DOHH2 (cell line): ENCODE measurements at regions not wholly inside any gene's neighbourhood (a gene's known extent, or its start where the extent isn't known, plus 50 kb on each side); places are given as distances from the start of the nearest gene placed in this dataset.
A peak's percentile ranks its signal among the peaks of the same experiment; 100 is the strongest.

Experiments used
- H3F3A ChIP-seq: fragments of 200-600 bp; sonication (generic), shearing (Covaris generic); 2 replicates; pipeline ENCODE4 v1.6.0; 2016; ENCODE audit warnings: antibody characterized with exemption, mild to moderate bottlenecking; ENCODE audit not compliant: control insufficient read depth, insufficient read depth
- H3K27ac ChIP-seq: fragments of 200-600 bp; sonication (generic); 2 replicates; pipeline ENCODE4 v1.5.1; 2014; ENCODE audit warnings: low read depth, mild to moderate bottlenecking, low read length, moderate library complexity
- H3K27me3 ChIP-seq: fragments of 200-600 bp; sonication (generic); 2 replicates; pipeline ENCODE4 v1.6.1; 2014; ENCODE audit warnings: mild to moderate bottlenecking, low read length, mixed read lengths; ENCODE audit not compliant: control insufficient read depth
- H3K36me3 ChIP-seq: fragments of 200-600 bp; sonication (generic); 2 replicates; pipeline ENCODE4 v1.6.1; 2014; ENCODE audit warnings: mild to moderate bottlenecking, low read length, moderate library complexity, mixed read lengths; ENCODE audit not compliant: control insufficient read depth
- H3K4me1 ChIP-seq: fragments of 200-600 bp; sonication (generic); 2 replicates; pipeline ENCODE4 v1.6.1; 2014; ENCODE audit warnings: mild to moderate bottlenecking, low read length, mixed read lengths; ENCODE audit not compliant: control insufficient read depth
- H3K4me2 ChIP-seq: fragments of 200-600 bp; sonication (generic); 2 replicates; pipeline ENCODE4 v1.6.0; 2014; ENCODE audit warnings: mild to moderate bottlenecking, low read length, moderate library complexity
- H3K4me3 ChIP-seq: fragments of 200-600 bp; sonication (generic); 2 replicates; pipeline ENCODE4 v1.5.1; 2014; ENCODE audit warnings: mild to moderate bottlenecking, low read length, mixed read lengths
- H3K79me2 ChIP-seq: fragments of 200-600 bp; sonication (generic); 2 replicates; pipeline ENCODE4 v1.6.1; 2014; ENCODE audit warnings: mild to moderate bottlenecking, low read length, mixed read lengths; ENCODE audit not compliant: control insufficient read depth
- H3K9me2 ChIP-seq: fragments of 200-600 bp; sonication (generic); replicated peaks from 2 replicates; pipeline ENCODE4 v1.6.1; 2014; ENCODE audit warnings: mild to moderate bottlenecking, low read length, mixed read lengths; ENCODE audit not compliant: control insufficient read depth
- H3K9me3 ChIP-seq: fragments of 200-600 bp; sonication (generic); 2 replicates; pipeline ENCODE4 v1.6.1; 2014; ENCODE audit warnings: antibody characterized with exemption, low read length, mixed read lengths; ENCODE audit not compliant: control insufficient read depth, insufficient read depth
- H4K20me1 ChIP-seq: fragments of 200-600 bp; sonication (generic); 2 replicates; pipeline ENCODE4 v1.6.0; 2014; ENCODE audit warnings: low read depth, mild to moderate bottlenecking, antibody characterized with exemption, low read length, moderate library complexity; ENCODE audit not compliant: control insufficient read depth, insufficient read depth
- CTCF ChIP-seq: fragments of 200-600 bp; sonication (generic); IDR thresholded peaks from one replicate; pipeline ENCODE4 v1.5.1; 2014; ENCODE audit warnings: antibody characterized with exemption, mild to moderate bottlenecking, low read depth, low read length; ENCODE audit not compliant: poor library complexity, severe bottlenecking
- EZH2phosphoT487 ChIP-seq: fragments of 200-600 bp; sonication (generic); IDR thresholded peaks from 2 replicates; pipeline ENCODE4 v1.6.1; 2017; ENCODE audit warnings: borderline replicate concordance, mild to moderate bottlenecking, antibody characterized with exemption, low read length, moderate library complexity, mixed read lengths

- Histone ChIP-seq H3K4me1 (no peaks in the 10 kb centered on the region), H3F3A (no peaks in the 10 kb centered on the region), H3K4me3 (no peak overlapping the region), H3K36me3 (no peaks in the 10 kb centered on the region), H3K79me2 (no peaks in the 10 kb centered on the region), H4K20me1 (no peaks in the 10 kb centered on the region), H3K9me3 (no peaks in the 10 kb centered on the region), H3K27ac (no peak overlapping the region), H3K9me2 (no peaks in the 10 kb centered on the region), H3K4me2 (no peak overlapping the region), H3K27me3 (no peaks in the 10 kb centered on the region)
- TF ChIP-seq EZH2phosphoT487: no peak
- no peak for TF ChIP-seq CTCF
Observed at GRCh38 chr18:11320986-11321385, 171.6 kb upstream of the PIEZO2 start.

GRCh38 chr18:11316546-11316945 is 167.2 kb upstream of the PIEZO2 start:
- no peak for TF ChIP-seq CTCF
- TF ChIP-seq EZH2phosphoT487: no peak

GRCh38 chr18:11310476-11311086 is 161.2 kb upstream of the PIEZO2 start:
- Histone ChIP-seq H3K4me3 (no peak overlapping the region), H3F3A (no peaks in the 10 kb centered on the region), H3K27ac (no peak overlapping the region), H4K20me1 (no peaks in the 10 kb centered on the region), H3K79me2 (no peaks in the 10 kb centered on the region), H3K9me2 (no peaks in the 10 kb centered on the region), H3K27me3 (no peaks in the 10 kb centered on the region), H3K36me3 (no peaks in the 10 kb centered on the region), H3K9me3 (no peaks in the 10 kb centered on the region), H3K4me2 (no peak overlapping the region), H3K4me1 (no peaks in the 10 kb centered on the region)
- TF ChIP-seq EZH2phosphoT487 (no peak), CTCF (peak; percentile 65)

More at GRCh38 chr18:11316546-11316945, 167.2 kb upstream of the PIEZO2 start:
- Histone ChIP-seq H3F3A (no peaks in the 10 kb centered on the region), H3K27ac (no peak overlapping the region), H3K4me3 (no peak overlapping the region), H3K79me2 (no peaks in the 10 kb centered on the region), H3K9me2 (no peaks in the 10 kb centered on the region), H3K4me2 (no peak overlapping the region), H3K4me1 (no peaks in the 10 kb centered on the region), H4K20me1 (no peaks in the 10 kb centered on the region), H3K27me3 (no peaks in the 10 kb centered on the region), H3K36me3 (no peaks in the 10 kb centered on the region), H3K9me3 (no peaks in the 10 kb centered on the region)

- Histone ChIP-seq H3K4me2 (no peak overlapping the region), H3K36me3 (no peaks in the 10 kb centered on the region), H3K27me3 (no peaks in the 10 kb centered on the region), H3K9me3 (no peaks in the 10 kb centered on the region), H3K4me1 (no peaks in the 10 kb centered on the region), H3K27ac (no peak overlapping the region), H3F3A (no peaks in the 10 kb centered on the region), H3K4me3 (no peak overlapping the region), H3K79me2 (no peaks in the 10 kb centered on the region), H3K9me2 (no peaks in the 10 kb centered on the region), H4K20me1 (no peaks in the 10 kb centered on the region)
- TF ChIP-seq EZH2phosphoT487 (no peak), CTCF (peak; percentile 9)
Observed at GRCh38 chr18:11309172-11309571, 159.8 kb upstream of the PIEZO2 start.
